Adrenal gland (tissue), 5 donors: ENCODE measurements at regions not wholly inside any gene's neighbourhood (a gene's known extent, or its start where the extent isn't known, plus 50 kb on each side); places are given as distances from the start of the nearest gene placed in this dataset.

Experiments
- POLR2A ChIP-seq, 2 donors: fragments of 450-650 bp; IDR thresholded peaks; one replicate each; pipeline ENCODE4 v1.6.1; 2017; ENCODE audit warnings: antibody characterized with exemption in 2 of 2, mild to moderate bottlenecking in 2 of 2, moderate library complexity in 1 of 2
- TF ChIP-seq, protein P1 (sequence below), 6 experiments: fragments of 450-650 bp in 4 of 6; fragments of 200-600 bp in 2 of 6; sonication (generic) in 1 of 6; IDR thresholded peaks; 1 replicate in 5 of 6; 2 replicates in 1 of 6; pipeline versions ENCODE4 v1.5.1 to v1.8.0; 2016 to 2021; ENCODE audit warnings: antibody characterized with exemption in 6 of 6, mild to moderate bottlenecking in 2 of 6, moderate library complexity in 1 of 6
- donor health status: DM: no; HTN: no; CAD: no.

DNA sequence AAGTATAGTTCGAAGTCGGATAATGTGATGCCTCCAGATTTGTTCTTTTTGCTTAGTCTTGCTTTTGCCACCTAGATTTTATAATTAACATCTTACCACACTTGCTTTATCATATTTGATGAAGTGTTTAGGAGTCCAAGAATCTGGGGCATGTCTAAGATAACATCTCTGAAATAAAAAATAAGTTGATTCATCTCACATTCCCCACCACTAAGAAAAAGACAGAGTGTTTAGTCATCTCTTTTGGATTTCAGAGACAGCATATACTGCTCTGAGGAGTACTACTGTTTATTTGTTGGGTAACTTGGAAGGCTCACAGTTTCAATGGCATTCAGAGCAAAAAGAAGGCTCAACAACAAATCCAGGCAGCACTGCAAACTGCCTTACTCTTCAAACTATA is 324.2 kb upstream of the ATP11B start:
- no peak for TF ChIP-seq POLR2A (IDR thresholded peaks at IDR 0.05)
- TF ChIP-seq, protein P1, sequence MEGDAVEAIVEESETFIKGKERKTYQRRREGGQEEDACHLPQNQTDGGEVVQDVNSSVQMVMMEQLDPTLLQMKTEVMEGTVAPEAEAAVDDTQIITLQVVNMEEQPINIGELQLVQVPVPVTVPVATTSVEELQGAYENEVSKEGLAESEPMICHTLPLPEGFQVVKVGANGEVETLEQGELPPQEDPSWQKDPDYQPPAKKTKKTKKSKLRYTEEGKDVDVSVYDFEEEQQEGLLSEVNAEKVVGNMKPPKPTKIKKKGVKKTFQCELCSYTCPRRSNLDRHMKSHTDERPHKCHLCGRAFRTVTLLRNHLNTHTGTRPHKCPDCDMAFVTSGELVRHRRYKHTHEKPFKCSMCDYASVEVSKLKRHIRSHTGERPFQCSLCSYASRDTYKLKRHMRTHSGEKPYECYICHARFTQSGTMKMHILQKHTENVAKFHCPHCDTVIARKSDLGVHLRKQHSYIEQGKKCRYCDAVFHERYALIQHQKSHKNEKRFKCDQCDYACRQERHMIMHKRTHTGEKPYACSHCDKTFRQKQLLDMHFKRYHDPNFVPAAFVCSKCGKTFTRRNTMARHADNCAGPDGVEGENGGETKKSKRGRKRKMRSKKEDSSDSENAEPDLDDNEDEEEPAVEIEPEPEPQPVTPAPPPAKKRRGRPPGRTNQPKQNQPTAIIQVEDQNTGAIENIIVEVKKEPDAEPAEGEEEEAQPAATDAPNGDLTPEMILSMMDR (IDR thresholded peaks at IDR 0.05) = no peak
